GM23248 (cell line): ENCODE measurements at regions not wholly inside any gene's neighbourhood (a gene's known extent, or its start where the extent isn't known, plus 50 kb on each side); places are given as distances from the start of the nearest gene placed in this dataset.

Experiments
- EZH2 ChIP-seq: fragments of 200-600 bp; sonication (generic); IDR thresholded peaks from 2 replicates; pipeline ENCODE4 v1.6.1; 2018; ENCODE audit warnings: antibody characterized with exemption, mild to moderate bottlenecking; ENCODE audit not compliant: insufficient read depth, poor library complexity, severe bottlenecking
- EZH2phosphoT487 ChIP-seq: fragments of 200-600 bp; sonication (generic); IDR thresholded peaks from 2 replicates; pipeline ENCODE4 v1.6.1; 2018; ENCODE audit warnings: antibody characterized with exemption, moderate library complexity, mild to moderate bottlenecking, low read depth; ENCODE audit not compliant: insufficient read depth

- TF ChIP-seq EZH2phosphoT487 (no peak), EZH2 (no peak)
Observed at GRCh38 chr2:199543606-199544172, 86.0 kb upstream of the SATB2 start.
